Fibroblast of lung (primary cell): ENCODE measurements at regions not wholly inside any gene's neighbourhood (a gene's known extent, or its start where the extent isn't known, plus 50 kb on each side); places are given as distances from the start of the nearest gene placed in this dataset.

Experiments
- DNase-seq, 2 donors: peaks; one replicate each; pipeline versions ENCODE4 v3.0.0 to v3.0.0-alpha.2; 2010; ENCODE audit warnings: low read depth in 2 of 2
- H2AFZ ChIP-seq: 2 replicates; pipeline ENCODE4 v1.5.1; 2012; ENCODE audit warnings: low read length, control low read depth, inconsistent platforms
- H3K27ac ChIP-seq: 2 replicates; pipeline ENCODE4 v1.5.1; 2011; ENCODE audit warnings: low read length, control low read depth; ENCODE audit not compliant: insufficient read depth
- H3K27me3 ChIP-seq: 2 replicates; pipeline ENCODE4 v1.5.1; 2011; ENCODE audit warnings: mild to moderate bottlenecking, low read length; ENCODE audit not compliant: control insufficient read depth, insufficient read depth
- H3K36me3 ChIP-seq: 2 replicates; pipeline ENCODE4 v1.5.1; 2011; ENCODE audit warnings: low read length; ENCODE audit not compliant: control insufficient read depth, insufficient read depth
- H3K4me1 ChIP-seq: 2 replicates; pipeline ENCODE4 v1.5.1; 2011; ENCODE audit warnings: low read length; ENCODE audit not compliant: control insufficient read depth, insufficient read depth; ENCODE audit errors: extremely low read depth
- H3K4me2 ChIP-seq: 2 replicates; pipeline ENCODE4 v1.5.1; 2011; ENCODE audit warnings: low read length, control low read depth; ENCODE audit not compliant: insufficient read depth; ENCODE audit errors: extremely low read depth
- H3K4me3 ChIP-seq, 4 experiments: fragments of 200-600 bp in 1 of 4; sonication (generic) in 1 of 4; replicated peaks in 1 of 4; 2 replicates each; pipeline ENCODE4 v1.5.1; 2011 to 2016; ENCODE audit warnings: low read length in 4 of 4, low read depth in 3 of 4, mild to moderate bottlenecking in 3 of 4, control low read depth in 2 of 4, inconsistent platforms in 1 of 4, mixed read lengths in 1 of 4; ENCODE audit not compliant: insufficient read depth in 1 of 4; ENCODE audit errors: control extremely low read depth in 1 of 4
- H3K79me2 ChIP-seq: 2 replicates; pipeline ENCODE4 v1.5.1; 2012; ENCODE audit warnings: mild to moderate bottlenecking, low read length, inconsistent platforms; ENCODE audit not compliant: control insufficient read depth, insufficient read depth
- H3K9ac ChIP-seq: 2 replicates; pipeline ENCODE4 v1.5.1; 2011; ENCODE audit warnings: mild to moderate bottlenecking, low read length, control low read depth; ENCODE audit not compliant: insufficient read depth
- H3K9me3 ChIP-seq: 2 replicates; pipeline ENCODE4 v1.5.1; 2012; ENCODE audit warnings: low read depth, low read length; ENCODE audit not compliant: control insufficient read depth, insufficient read depth
- H4K20me1 ChIP-seq: 2 replicates; pipeline ENCODE4 v1.5.1; 2011; ENCODE audit warnings: low read length; ENCODE audit not compliant: control insufficient read depth, insufficient read depth; ENCODE audit errors: extremely low read depth
- CTCF ChIP-seq, 2 donors: IDR thresholded peaks in 1 of 2; conservative IDR thresholded peaks in 1 of 2; 1 replicate in 1 of 2; 2 replicates in 1 of 2; pipeline ENCODE4 v1.5.1; 2011 to 2012; ENCODE audit warnings: low read length in 2 of 2, control low read depth in 1 of 2, inconsistent platforms in 1 of 2, low read depth in 1 of 2, mild to moderate bottlenecking in 1 of 2
- EZH2 ChIP-seq: IDR thresholded peaks from 2 replicates; pipeline ENCODE4 v1.5.1; 2012; ENCODE audit warnings: low read length, control low read depth, mild to moderate bottlenecking; ENCODE audit errors: missing control alignments

GRCh38 chr4:38585871-38586270 lies 78.1 kb upstream of the KLF3 start:
- H3K27ac ChIP-seq = no peak overlapping the region
- no peak overlapping the region for H3K9ac ChIP-seq
- H3K4me3 ChIP-seq = no peak overlapping the region
- no peak overlapping the region for H3K4me2 ChIP-seq
- no peaks in the 10 kb centered on the region for H3K4me1 ChIP-seq
- H2AFZ ChIP-seq = no peak overlapping the region
- DNase-seq = no peak
- TF ChIP-seq CTCF (conservative IDR thresholded peaks at IDR 0.05 in 1 of 2, IDR thresholded peaks at IDR 0.05 in 1 of 2; ENCODE audit: low read depth in 1 of 2, low read length in 2 of 2) (no peak), EZH2 (no peak)
- no peaks in the 10 kb centered on the region for H3K36me3 ChIP-seq
- H3K9me3 ChIP-seq = no peaks in the 10 kb centered on the region
- H3K27me3 ChIP-seq = peaks cover 5% of the 10 kb centered on the region
- H3K79me2 ChIP-seq = no peaks in the 10 kb centered on the region
- H4K20me1 ChIP-seq = no peaks in the 10 kb centered on the region

- Histone ChIP-seq H3K9ac (no peak overlapping the region), H3K4me2 (no peak overlapping the region)
- no peak for DNase-seq
Observed at GRCh38 chr4:38587106-38587505, 76.9 kb upstream of the KLF3 start.

GRCh38 chr4:38590046-38590445 lies 74.0 kb upstream of the KLF3 start:
- H3K36me3 ChIP-seq = no peaks in the 10 kb centered on the region
- H3K27me3 ChIP-seq = peaks cover 5% of the 10 kb centered on the region
- DNase-seq = no peak
- H3K4me1 ChIP-seq = no peaks in the 10 kb centered on the region
- H3K4me3 ChIP-seq = no peak overlapping the region
- no peak overlapping the region for H2AFZ ChIP-seq
- no peak overlapping the region for H3K9ac ChIP-seq
- no peaks in the 10 kb centered on the region for H3K9me3 ChIP-seq
- no peaks in the 10 kb centered on the region for H3K79me2 ChIP-seq
- TF ChIP-seq CTCF (conservative IDR thresholded peaks at IDR 0.05 in 1 of 2, IDR thresholded peaks at IDR 0.05 in 1 of 2; ENCODE audit: low read depth in 1 of 2, low read length in 2 of 2) (no peak), EZH2 (no peak)
- no peaks in the 10 kb centered on the region for H4K20me1 ChIP-seq
- H3K27ac ChIP-seq = no peak overlapping the region
- H3K4me2 ChIP-seq = no peak overlapping the region

More at GRCh38 chr4:38587106-38587505, 76.9 kb upstream of the KLF3 start:
- TF ChIP-seq CTCF (conservative IDR thresholded peaks at IDR 0.05 in 1 of 2, IDR thresholded peaks at IDR 0.05 in 1 of 2; ENCODE audit: low read depth in 1 of 2, low read length in 2 of 2) (no peak), EZH2 (no peak)
- H3K27me3 ChIP-seq = peaks cover 5% of the 10 kb centered on the region
- no peaks in the 10 kb centered on the region for H3K36me3 ChIP-seq
- no peak overlapping the region for H3K4me3 ChIP-seq
- H4K20me1 ChIP-seq = no peaks in the 10 kb centered on the region
- no peak overlapping the region for H3K27ac ChIP-seq
- H3K4me1 ChIP-seq = no peaks in the 10 kb centered on the region
- H3K79me2 ChIP-seq = no peaks in the 10 kb centered on the region
- H2AFZ ChIP-seq = no peak overlapping the region
- no peaks in the 10 kb centered on the region for H3K9me3 ChIP-seq
